HS-5 (cell line): ENCODE measurements at regions not wholly inside any gene's neighbourhood (a gene's known extent, or its start where the extent isn't known, plus 50 kb on each side); places are given as distances from the start of the nearest gene placed in this dataset.
"Not testable (repeated sequence)": the region's sequence is repeated elsewhere in the genome, so short reads cannot be mapped to it uniquely, and the experiment has no call there.

ENCODE experiments used
- DNase-seq: peaks from one replicate; pipeline ENCODE4 v3.0.0-alpha.2; 2012; ENCODE audit warnings: low read depth

GRCh38 chr2:181790716-181791649 is 100.5 kb upstream of the ITPRID2 start:
- DNase-seq, result peak; percentile 99

- no peak for DNase-seq
These were observed 98.6 kb upstream of the ITPRID2 start for GRCh38 chr2:181792906-181793305.

- DNase-seq, result no peak
These were observed 93.5 kb upstream of the ITPRID2 start for GRCh38 chr2:181798022-181798421.

GRCh38 chr2:181802300-181802699 is 89.2 kb upstream of the ITPRID2 start:
- not testable (repeated sequence) for DNase-seq

GRCh38 chr2:181803903-181804799 is 87.4 kb upstream of the ITPRID2 start:
- not testable (repeated sequence) for DNase-seq

GRCh38 chr2:181805228-181806038 is 86.1 kb upstream of the ITPRID2 start:
- no peak for DNase-seq

GRCh38 chr2:181806039-181806392 is 85.5 kb upstream of the ITPRID2 start:
- DNase-seq, result no peak

GRCh38 chr2:181807526-181807925 is 84.0 kb upstream of the ITPRID2 start:
- DNase-seq, result no peak

- peak; percentile 95 for DNase-seq
These were observed 80.5 kb upstream of the ITPRID2 start for GRCh38 chr2:181810823-181811695.

GRCh38 chr2:181812106-181812743 is 79.3 kb upstream of the ITPRID2 start:
- DNase-seq, result peak; percentile 53

GRCh38 chr2:181814057-181814491 is 77.5 kb upstream of the ITPRID2 start:
- DNase-seq, result no peak

- DNase-seq, result no peak
These were observed 74.0 kb upstream of the ITPRID2 start for GRCh38 chr2:181817509-181817908.

- DNase-seq, result no peak
These were observed 73.4 kb upstream of the ITPRID2 start for GRCh38 chr2:181818058-181818680.

GRCh38 chr2:181818840-181819239 is 72.7 kb upstream of the ITPRID2 start:
- DNase-seq, result no peak

GRCh38 chr2:181821049-181821448 is 70.5 kb upstream of the ITPRID2 start:
- no peak for DNase-seq

GRCh38 chr2:181822097-181822496 is 69.4 kb upstream of the ITPRID2 start:
- DNase-seq, result no peak

- DNase-seq, result no peak
These were observed 68.1 kb upstream of the ITPRID2 start for GRCh38 chr2:181823405-181823804.

- no peak for DNase-seq
These were observed 63.3 kb upstream of the ITPRID2 start for GRCh38 chr2:181828122-181828705.

- no peak for DNase-seq
These were observed 62.3 kb upstream of the ITPRID2 start for GRCh38 chr2:181829230-181829629.

GRCh38 chr2:181832015-181832414 is 59.5 kb upstream of the ITPRID2 start:
- no peak for DNase-seq
